ENCODE measurements at regions not wholly inside any gene's neighbourhood (a gene's known extent, or its start where the extent isn't known, plus 50 kb on each side); places are given as distances from the start of the nearest gene placed in this dataset.

GRCh38 chr2:156132130-156132529 is 200.4 kb downstream of the NR4A2 start:
- no peak overlapping the region for H3K4me3 ChIP-seq (ENCODE audit: low read length in 2 of 2)
- H3K36me3 ChIP-seq (replicated peaks in 1 of 2; ENCODE audit: control insufficient read depth in 2 of 2, insufficient read depth in 2 of 2, low read length in 2 of 2), result no peaks in the 10 kb centered on the region
- no peak for DNase-seq (ENCODE audit: low spot score)
- H3K9ac ChIP-seq (ENCODE audit: low read depth, low read length, poor library complexity), result no peak overlapping the region
- H2BK5ac ChIP-seq (ENCODE audit: low read length), result no peak overlapping the region
- H3K79me1 ChIP-seq (ENCODE audit: low read depth, low read length), result no peaks in the 10 kb centered on the region
- H3K4me1 ChIP-seq (ENCODE audit: control insufficient read depth in 2 of 2, insufficient read depth in 1 of 2, low read depth in 1 of 2, low read length in 2 of 2), result no peaks in the 10 kb centered on the region
- no peak overlapping the region for H3K4me2 ChIP-seq (ENCODE audit: insufficient read depth, low read length, poor library complexity, severe bottlenecking)
- H4K91ac ChIP-seq (ENCODE audit: low read depth, low read length, poor library complexity), result no peak overlapping the region
- no peak overlapping the region for H2AFZ ChIP-seq (ENCODE audit: low read length)
- H3K23ac ChIP-seq (ENCODE audit: low read depth, low read length, poor library complexity), result no peak overlapping the region
- H3K18ac ChIP-seq (ENCODE audit: low read length), result no peak overlapping the region
- no peak overlapping the region for H2AK5ac ChIP-seq (ENCODE audit: low read depth, low read length)
- H3K14ac ChIP-seq (ENCODE audit: low read length), result no peak overlapping the region
- no peak overlapping the region for H2BK12ac ChIP-seq (ENCODE audit: low read length)
- no peak overlapping the region for H3K4ac ChIP-seq (ENCODE audit: low read length)
- no CpG with 5 or more reads among the region's 2 CpGs for WGBS, 2 donors (ENCODE audit: extremely low coverage in 2 of 2, insufficient read length in 2 of 2, insufficient replicate concordance in 1 of 2)
- H2BK120ac ChIP-seq (ENCODE audit: low read depth, low read length), result no peak overlapping the region
- H3K9me3 ChIP-seq (replicated peaks in 1 of 2; ENCODE audit: control insufficient read depth in 2 of 2, insufficient read depth in 1 of 2, low read depth in 1 of 2, low read length in 2 of 2), result no peaks in the 10 kb centered on the region
- H2BK15ac ChIP-seq (ENCODE audit: low read length), result no peak overlapping the region
- no peaks in the 10 kb centered on the region for H3K27me3 ChIP-seq (ENCODE audit: control insufficient read depth in 3 of 3, insufficient read depth in 3 of 3, low read depth in 1 of 3, low read length in 3 of 3)
- no peak overlapping the region for H3K27ac ChIP-seq (replicated peaks; ENCODE audit: low read length)
- H4K8ac ChIP-seq (ENCODE audit: low read depth, low read length), result no peak overlapping the region

- no peak overlapping the region for H2AK5ac ChIP-seq (ENCODE audit: low read depth, low read length)
- H3K14ac ChIP-seq (ENCODE audit: low read length), result no peak overlapping the region
- no peaks in the 10 kb centered on the region for H3K4me1 ChIP-seq (ENCODE audit: control insufficient read depth in 2 of 2, insufficient read depth in 1 of 2, low read depth in 1 of 2, low read length in 2 of 2)
- no peak overlapping the region for H3K9ac ChIP-seq (ENCODE audit: low read depth, low read length, poor library complexity)
- no peaks in the 10 kb centered on the region for H3K79me1 ChIP-seq (ENCODE audit: low read depth, low read length)
- H2BK5ac ChIP-seq (ENCODE audit: low read length), result no peak overlapping the region
- H3K4ac ChIP-seq (ENCODE audit: low read length), result no peak overlapping the region
- no peak overlapping the region for H4K91ac ChIP-seq (ENCODE audit: low read depth, low read length, poor library complexity)
- H3K23ac ChIP-seq (ENCODE audit: low read depth, low read length, poor library complexity), result no peak overlapping the region
- H2BK12ac ChIP-seq (ENCODE audit: low read length), result no peak overlapping the region
- no CpG with 5 or more reads among the region's 2 CpGs for WGBS, 2 donors (ENCODE audit: extremely low coverage in 2 of 2, insufficient read length in 2 of 2, insufficient replicate concordance in 1 of 2)
- H3K4me3 ChIP-seq (ENCODE audit: low read length in 2 of 2), result no peak overlapping the region
- no peak overlapping the region for H3K18ac ChIP-seq (ENCODE audit: low read length)
- no peaks in the 10 kb centered on the region for H3K36me3 ChIP-seq (replicated peaks in 1 of 2; ENCODE audit: control insufficient read depth in 2 of 2, insufficient read depth in 2 of 2, low read length in 2 of 2)
- no peak overlapping the region for H2BK15ac ChIP-seq (ENCODE audit: low read length)
- DNase-seq (ENCODE audit: low spot score), result no peak
- no peaks in the 10 kb centered on the region for H3K9me3 ChIP-seq (replicated peaks in 1 of 2; ENCODE audit: control insufficient read depth in 2 of 2, insufficient read depth in 1 of 2, low read depth in 1 of 2, low read length in 2 of 2)
- no peak overlapping the region for H3K4me2 ChIP-seq (ENCODE audit: insufficient read depth, low read length, poor library complexity, severe bottlenecking)
- no peak overlapping the region for H2BK120ac ChIP-seq (ENCODE audit: low read depth, low read length)
- H2AFZ ChIP-seq (ENCODE audit: low read length), result no peak overlapping the region
- H4K8ac ChIP-seq (ENCODE audit: low read depth, low read length), result no peak overlapping the region
- no peak overlapping the region for H3K27ac ChIP-seq (replicated peaks; ENCODE audit: low read length)
- H3K27me3 ChIP-seq (ENCODE audit: control insufficient read depth in 3 of 3, insufficient read depth in 3 of 3, low read depth in 1 of 3, low read length in 3 of 3), result no peaks in the 10 kb centered on the region
Observed at GRCh38 chr2:156129227-156129626, 203.3 kb downstream of the NR4A2 start.

- H4K91ac ChIP-seq (ENCODE audit: low read depth, low read length, poor library complexity), result no peak overlapping the region
- no peak for DNase-seq (ENCODE audit: low spot score)
- H3K36me3 ChIP-seq (replicated peaks in 1 of 2; ENCODE audit: control insufficient read depth in 2 of 2, insufficient read depth in 2 of 2, low read length in 2 of 2), result no peaks in the 10 kb centered on the region
- H2AK5ac ChIP-seq (ENCODE audit: low read depth, low read length), result no peak overlapping the region
- no peak overlapping the region for H3K27ac ChIP-seq (replicated peaks; ENCODE audit: low read length)
- H3K18ac ChIP-seq (ENCODE audit: low read length), result no peak overlapping the region
- H3K9ac ChIP-seq (ENCODE audit: low read depth, low read length, poor library complexity), result no peak overlapping the region
- H3K4me3 ChIP-seq (ENCODE audit: low read length in 2 of 2), result no peak overlapping the region
- no peaks in the 10 kb centered on the region for H3K27me3 ChIP-seq (ENCODE audit: control insufficient read depth in 3 of 3, insufficient read depth in 3 of 3, low read depth in 1 of 3, low read length in 3 of 3)
- H3K23ac ChIP-seq (ENCODE audit: low read depth, low read length, poor library complexity), result no peak overlapping the region
- no peak overlapping the region for H3K4ac ChIP-seq (ENCODE audit: low read length)
- no peak overlapping the region for H3K4me2 ChIP-seq (ENCODE audit: insufficient read depth, low read length, poor library complexity, severe bottlenecking)
- no peak overlapping the region for H2BK120ac ChIP-seq (ENCODE audit: low read depth, low read length)
- H3K9me3 ChIP-seq (replicated peaks in 1 of 2; ENCODE audit: control insufficient read depth in 2 of 2, insufficient read depth in 1 of 2, low read depth in 1 of 2, low read length in 2 of 2), result no peaks in the 10 kb centered on the region
- H3K14ac ChIP-seq (ENCODE audit: low read length), result no peak overlapping the region
- no peaks in the 10 kb centered on the region for H3K4me1 ChIP-seq (ENCODE audit: control insufficient read depth in 2 of 2, insufficient read depth in 1 of 2, low read depth in 1 of 2, low read length in 2 of 2)
- no peak overlapping the region for H4K8ac ChIP-seq (ENCODE audit: low read depth, low read length)
- H2BK12ac ChIP-seq (ENCODE audit: low read length), result no peak overlapping the region
- no peak overlapping the region for H2BK5ac ChIP-seq (ENCODE audit: low read length)
- no CpG with 5 or more reads among the region's 7 CpGs for WGBS, 2 donors (ENCODE audit: extremely low coverage in 2 of 2, insufficient read length in 2 of 2, insufficient replicate concordance in 1 of 2)
- no peaks in the 10 kb centered on the region for H3K79me1 ChIP-seq (ENCODE audit: low read depth, low read length)
- no peak overlapping the region for H2BK15ac ChIP-seq (ENCODE audit: low read length)
- H2AFZ ChIP-seq (ENCODE audit: low read length), result no peak overlapping the region
Observed at GRCh38 chr2:156125018-156125417, 207.5 kb downstream of the NR4A2 start.

- no peak overlapping the region for H3K4ac ChIP-seq (ENCODE audit: low read length)
- DNase-seq (ENCODE audit: low spot score), result no peak
- no peak overlapping the region for H2BK15ac ChIP-seq (ENCODE audit: low read length)
- no peak overlapping the region for H3K9ac ChIP-seq (ENCODE audit: low read depth, low read length, poor library complexity)
- H4K91ac ChIP-seq (ENCODE audit: low read depth, low read length, poor library complexity), result no peak overlapping the region
- H3K23ac ChIP-seq (ENCODE audit: low read depth, low read length, poor library complexity), result no peak overlapping the region
- no peak overlapping the region for H4K8ac ChIP-seq (ENCODE audit: low read depth, low read length)
- no peak overlapping the region for H3K27ac ChIP-seq (replicated peaks; ENCODE audit: low read length)
- H3K14ac ChIP-seq (ENCODE audit: low read length), result no peak overlapping the region
- no peaks in the 10 kb centered on the region for H3K4me1 ChIP-seq (ENCODE audit: control insufficient read depth in 2 of 2, insufficient read depth in 1 of 2, low read depth in 1 of 2, low read length in 2 of 2)
- no peaks in the 10 kb centered on the region for H3K9me3 ChIP-seq (replicated peaks in 1 of 2; ENCODE audit: control insufficient read depth in 2 of 2, insufficient read depth in 1 of 2, low read depth in 1 of 2, low read length in 2 of 2)
- H2AK5ac ChIP-seq (ENCODE audit: low read depth, low read length), result no peak overlapping the region
- no peaks in the 10 kb centered on the region for H3K79me1 ChIP-seq (ENCODE audit: low read depth, low read length)
- H2BK120ac ChIP-seq (ENCODE audit: low read depth, low read length), result no peak overlapping the region
- H3K4me2 ChIP-seq (ENCODE audit: insufficient read depth, low read length, poor library complexity, severe bottlenecking), result no peak overlapping the region
- H2AFZ ChIP-seq (ENCODE audit: low read length), result no peak overlapping the region
- H2BK12ac ChIP-seq (ENCODE audit: low read length), result no peak overlapping the region
- H3K4me3 ChIP-seq (ENCODE audit: low read length in 2 of 2), result no peak overlapping the region
- H2BK5ac ChIP-seq (ENCODE audit: low read length), result no peak overlapping the region
- no peak overlapping the region for H3K18ac ChIP-seq (ENCODE audit: low read length)
- no peaks in the 10 kb centered on the region for H3K36me3 ChIP-seq (replicated peaks in 1 of 2; ENCODE audit: control insufficient read depth in 2 of 2, insufficient read depth in 2 of 2, low read length in 2 of 2)
- no peaks in the 10 kb centered on the region for H3K27me3 ChIP-seq (ENCODE audit: control insufficient read depth in 3 of 3, insufficient read depth in 3 of 3, low read depth in 1 of 3, low read length in 3 of 3)
Observed at GRCh38 chr2:156124458-156124857, 208.1 kb downstream of the NR4A2 start.

All from neuronal stem cell (in vitro differentiated cells).